GDM1 (cell line): ENCODE measurements at regions not wholly inside any gene's neighbourhood (a gene's known extent, or its start where the extent isn't known, plus 50 kb on each side); places are given as distances from the start of the nearest gene placed in this dataset.
A peak's percentile ranks its signal among the peaks of the same experiment; 100 is the strongest.
"Not testable (repeated sequence)": the region's sequence is repeated elsewhere in the genome, so short reads cannot be mapped to it uniquely, and the experiment has no call there.

ENCODE experiments used
- DNase-seq: peaks from one replicate; lab custom pipeline; 2025; lab: John Stamatoyannopoulos, UW

GRCh38 chr3:185306286-185306685 lies 52.4 kb upstream of the EHHADH start:
- DNase-seq = not testable (repeated sequence)

- no peak for DNase-seq
Observed at GRCh38 chr3:185306847-185307246, 53.0 kb upstream of the EHHADH start.

DNA sequence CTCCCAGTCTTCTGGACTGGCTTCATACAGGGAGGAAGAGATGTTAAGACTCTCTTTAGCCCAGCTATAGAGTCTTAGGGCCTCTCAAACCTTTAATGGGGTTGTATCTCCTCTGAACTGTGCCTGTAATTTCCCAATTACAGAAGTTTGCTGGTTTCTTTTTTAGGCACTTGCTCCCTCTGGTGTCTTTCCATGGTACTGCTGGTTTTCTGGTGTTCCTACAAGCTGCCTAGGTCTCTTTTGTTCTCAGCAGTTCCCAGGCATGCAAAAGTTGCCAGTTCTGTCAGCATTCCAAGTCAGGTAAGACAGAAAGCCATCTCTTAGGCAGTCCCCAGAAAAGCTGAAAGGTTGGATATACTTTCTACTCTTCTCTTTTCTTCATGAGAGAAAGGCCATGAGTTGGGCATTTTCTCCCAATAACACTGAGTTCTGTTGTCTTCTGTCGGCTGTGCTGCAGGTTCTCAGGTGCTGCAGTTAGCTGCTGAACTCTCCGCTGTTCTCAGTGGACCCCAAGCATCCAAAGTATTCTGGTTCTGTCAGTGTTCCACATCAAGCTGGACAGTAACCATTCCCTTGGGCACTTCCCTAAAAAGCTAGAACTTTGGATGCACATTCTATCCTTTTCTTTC lies 54.4 kb upstream of the EHHADH start:
- DNase-seq = peak; percentile 42

- no peak for DNase-seq
Observed at GRCh38 chr3:185309302-185309701, 53.6 kb upstream of the MAP3K13 start.

- DNase-seq = no peak
Observed at GRCh38 chr3:185309795-185310194, 53.1 kb upstream of the MAP3K13 start.

DNA sequence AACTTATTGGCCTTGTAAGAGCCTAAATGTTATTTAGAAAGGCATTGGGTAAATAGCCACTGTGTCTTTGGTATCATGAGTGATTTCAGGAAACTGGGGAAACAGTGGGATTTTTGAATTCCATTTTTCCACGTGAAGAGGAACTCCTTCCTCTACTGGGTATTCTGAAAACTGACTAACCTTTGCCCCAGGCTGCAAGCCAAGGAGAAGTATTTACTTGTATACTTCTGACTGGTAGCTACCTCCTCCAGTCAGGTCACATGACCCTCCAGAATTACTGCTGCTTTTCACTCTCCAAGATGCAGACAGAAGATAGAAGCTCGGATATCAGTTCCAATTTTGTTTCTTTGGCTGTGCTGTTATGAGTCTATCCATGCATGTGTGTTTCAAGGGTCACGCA lies 50.9 kb upstream of the MAP3K13 start:
- DNase-seq = no peak
